ENCODE measurements at regions not wholly inside any gene's neighbourhood (a gene's known extent, or its start where the extent isn't known, plus 50 kb on each side); places are given as distances from the start of the nearest gene placed in this dataset.

- Histone ChIP-seq H3K27ac (no peak overlapping the region), H3K36me3 (no peaks in the 10 kb centered on the region), H3K4me3 (no peak overlapping the region), H3K27me3 (no peaks in the 10 kb centered on the region), H3K4me1 (peaks cover 2 to 6% (median 5%) of the 10 kb centered on the region in 4 donors), H3K9me3 (no peaks in the 10 kb centered on the region)
- WGBS, 2 donors: 80 to 91% methylated on average over 2 of the region's 2 CpGs
- no peak for TF ChIP-seq EP300 (IDR thresholded peaks at IDR 0.05)
- ATAC-seq (ENCODE audit: low FRiP score in 2 of 2) (no peak), DNase-seq (no peak)
Observed at GRCh38 chr12:89217472-89217871, 134.8 kb downstream of the DUSP6 start.

- Histone ChIP-seq H3K4me1 (peaks cover 4 to 15% (median 11%) of the 10 kb centered on the region in 4 donors), H3K36me3 (no peaks in the 10 kb centered on the region), H3K4me3 (no peak overlapping the region), H3K27me3 (no peaks in the 10 kb centered on the region), H3K9me3 (no peaks in the 10 kb centered on the region), H3K27ac (no peak overlapping the region)
- no peak for TF ChIP-seq CTCF (IDR thresholded peaks at IDR 0.05)
- no peak for TF ChIP-seq EP300 (IDR thresholded peaks at IDR 0.05)
- TF ChIP-seq POLR2AphosphoS5 (IDR thresholded peaks at IDR 0.05): no peak
- TF ChIP-seq POLR2A (IDR thresholded peaks at IDR 0.05): no peak
- DNase-seq (no peak), ATAC-seq (ENCODE audit: low FRiP score in 2 of 2) (no peak)
- 87 to 95% methylated on average over 1 of the region's 1 CpG for WGBS, 2 donors
Observed at GRCh38 chr12:89216211-89216952, 135.9 kb downstream of the DUSP6 start.

- H3K9me3 ChIP-seq: no peaks in the 10 kb centered on the region
- H3K4me3 ChIP-seq: no peak overlapping the region
- DNase-seq: no peak
- no peak for ATAC-seq (ENCODE audit: low FRiP score in 2 of 2)
- TF ChIP-seq POLR2AphosphoS5 (IDR thresholded peaks at IDR 0.05) (no peak), POLR2A (IDR thresholded peaks at IDR 0.05) (no peak), EP300 (IDR thresholded peaks at IDR 0.05) (no peak), CTCF (IDR thresholded peaks at IDR 0.05) (no peak)
- H3K27me3 ChIP-seq: no peaks in the 10 kb centered on the region
- H3K4me1 ChIP-seq: peaks cover 4 to 15% (median 11%) of the 10 kb centered on the region in 4 donors
- no peaks in the 10 kb centered on the region for H3K36me3 ChIP-seq
- no peak overlapping the region for H3K27ac ChIP-seq
- WGBS, 2 donors: 55 to 57% methylated on average over 1 of the region's 1 CpG
Observed at GRCh38 chr12:89215196-89215595, 137.1 kb downstream of the DUSP6 start.

GRCh38 chr12:89213747-89214146, 138.6 kb downstream of the DUSP6 start:
- Histone ChIP-seq H3K4me3 (no peak overlapping the region), H3K27ac (no peak overlapping the region), H3K4me1 (peaks cover 4 to 15% (median 12%) of the 10 kb centered on the region in 4 donors), H3K27me3 (no peaks in the 10 kb centered on the region), H3K9me3 (no peaks in the 10 kb centered on the region), H3K36me3 (no peaks in the 10 kb centered on the region)
- TF ChIP-seq CTCF (IDR thresholded peaks at IDR 0.05) (no peak), POLR2AphosphoS5 (IDR thresholded peaks at IDR 0.05) (no peak), POLR2A (IDR thresholded peaks at IDR 0.05) (no peak), EP300 (IDR thresholded peaks at IDR 0.05) (no peak)
- DNase-seq (no peak), ATAC-seq (ENCODE audit: low FRiP score in 2 of 2) (no peak)
- 97 to 100% methylated on average over 1 of the region's 1 CpG for WGBS, 2 donors

- ATAC-seq (ENCODE audit: low FRiP score in 2 of 2): no peak
- no peak overlapping the region for H3K4me3 ChIP-seq
- WGBS, 2 donors: 58 to 79% methylated on average over 1 of the region's 1 CpG
- no peak for TF ChIP-seq POLR2AphosphoS5 (IDR thresholded peaks at IDR 0.05)
- H3K4me1 ChIP-seq: peaks cover 4 to 16% (median 13%) of the 10 kb centered on the region in 4 donors
- no peaks in the 10 kb centered on the region for H3K27me3 ChIP-seq
- no peaks in the 10 kb centered on the region for H3K36me3 ChIP-seq
- H3K9me3 ChIP-seq: no peaks in the 10 kb centered on the region
- DNase-seq: no peak
- peak overlapping the region in 1 of 4 donors; percentile 53 for H3K27ac ChIP-seq
Observed at GRCh38 chr12:89213139-89213538, 139.2 kb downstream of the DUSP6 start.

- no peaks in the 10 kb centered on the region for H3K9me3 ChIP-seq
- peaks cover 4 to 16% (median 13%) of the 10 kb centered on the region in 4 donors for H3K4me1 ChIP-seq
- H3K36me3 ChIP-seq: no peaks in the 10 kb centered on the region
- TF ChIP-seq CTCF (IDR thresholded peaks at IDR 0.05): no peak
- peak; percentile 9 to 33 for TF ChIP-seq POLR2AphosphoS5 (IDR thresholded peaks at IDR 0.05)
- H3K4me3 ChIP-seq: no peak overlapping the region
- peak overlapping the region in 2 of 4 donors; percentile 6 to 53 for H3K27ac ChIP-seq
- DNase-seq (peak in 1 of 2 donors; percentile 67), ATAC-seq (ENCODE audit: low FRiP score in 2 of 2) (no peak)
- 30 to 33% methylated on average over 3 of the region's 3 CpGs for WGBS, 2 donors
- H3K27me3 ChIP-seq: no peaks in the 10 kb centered on the region
Observed at GRCh38 chr12:89212339-89212771, 139.9 kb downstream of the DUSP6 start.
